OCI-LY7 (cell line): ENCODE measurements at regions not wholly inside any gene's neighbourhood (a gene's known extent, or its start where the extent isn't known, plus 50 kb on each side); places are given as distances from the start of the nearest gene placed in this dataset.

Source experiments
- BruUV-seq: library from RNA; stranded (reverse); fragments of 400-500 nt; replicated peaks from 2 replicates; lab custom pipeline; 2021; lab: Mats Ljungman, UMichigan
- CTCF ChIA-PET: fragments of 300-600 bp; sonication (Branson Sonifier 250); formaldehyde crosslinking; loops from one replicate; lab custom pipeline; 2022; ENCODE audit warnings: antibody characterized with exemption; ENCODE audit not compliant: unreplicated experiment; lab: Charles Lee
- POLR2A ChIA-PET: fragments of 300-600 bp; sonication (Branson Sonifier 250); formaldehyde crosslinking; loops from one replicate; lab custom pipeline; 2022; ENCODE audit warnings: antibody characterized with exemption; lab: Charles Lee
- DNase-seq: peaks from one replicate; pipeline ENCODE4 v3.0.0-alpha.2; 2015; ENCODE audit warnings: low spot score
- H2AFZ ChIP-seq: fragments of 200-600 bp; sonication (generic), shearing (Covaris generic); 2 replicates; pipeline ENCODE4 v1.6.1; 2014; ENCODE audit warnings: mild to moderate bottlenecking, antibody characterized with exemption, low read length, moderate library complexity
- H3K27ac ChIP-seq: fragments of 200-600 bp; sonication (generic); 2 replicates; pipeline ENCODE4 v1.5.1; 2014; ENCODE audit warnings: mixed run types, low read depth, mild to moderate bottlenecking, moderate library complexity, low read length, inconsistent platforms; ENCODE audit not compliant: poor library complexity, severe bottlenecking
- H3K36me3 ChIP-seq: fragments of 200-600 bp; sonication (generic); 2 replicates; pipeline ENCODE4 v1.6.1; 2014; ENCODE audit warnings: mild to moderate bottlenecking, antibody characterized with exemption, low read length, moderate library complexity, mixed read lengths; ENCODE audit not compliant: insufficient read depth
- H3K4me1 ChIP-seq: fragments of 200-600 bp; sonication (generic); 2 replicates; pipeline ENCODE4 v1.5.1; 2014; ENCODE audit warnings: mild to moderate bottlenecking, low read length; ENCODE audit not compliant: insufficient read depth, poor library complexity, severe bottlenecking
- H3K4me2 ChIP-seq: fragments of 200-600 bp; sonication (generic); 2 replicates; pipeline ENCODE4 v1.6.1; 2014; ENCODE audit warnings: mild to moderate bottlenecking, low read length
- H3K4me3 ChIP-seq: fragments of 200-600 bp; sonication (generic); 2 replicates; pipeline ENCODE4 v1.5.1; 2014; ENCODE audit warnings: mild to moderate bottlenecking, low read depth, low read length; ENCODE audit not compliant: poor library complexity, severe bottlenecking
- H3K79me2 ChIP-seq: fragments of 200-600 bp; sonication (generic); 2 replicates; pipeline ENCODE4 v1.6.1; 2016; ENCODE audit warnings: low read depth, mild to moderate bottlenecking, low read length, moderate library complexity, mixed read lengths; ENCODE audit not compliant: insufficient read depth
- H3K9me2 ChIP-seq: fragments of 200-600 bp; sonication (generic); 2 replicates; pipeline ENCODE4 v1.6.1; 2016; ENCODE audit warnings: mild to moderate bottlenecking, low read length, mixed read lengths; ENCODE audit not compliant: insufficient read depth
- H3K9me3 ChIP-seq: fragments of 200-600 bp; sonication (generic); 2 replicates; pipeline ENCODE4 v1.6.1; 2014; ENCODE audit warnings: mild to moderate bottlenecking, mixed run types, low read length, mixed read lengths
- H4K20me1 ChIP-seq: fragments of 200-600 bp; sonication (generic); 2 replicates; pipeline ENCODE4 v1.6.1; 2014; ENCODE audit warnings: mild to moderate bottlenecking, antibody characterized with exemption, low read length, moderate library complexity, mixed read lengths; ENCODE audit not compliant: insufficient read depth
- EZH2phosphoT487 ChIP-seq: fragments of 200-600 bp; sonication (generic); IDR thresholded peaks from 2 replicates; pipeline ENCODE4 v1.6.1; 2018; ENCODE audit warnings: low read depth, borderline replicate concordance, mild to moderate bottlenecking, mixed run types, antibody characterized with exemption, low read length, moderate library complexity, mixed read lengths
- intact Hi-C: fragments of 100-400 bp; cut with micrococcal nuclease; formaldehyde crosslinking; loops from one replicate; pipeline ENCODE4 v1.10.0; 2022; ENCODE audit not compliant: unreplicated experiment
- TF ChIP-seq, protein P1 (sequence below): fragments of 200-600 bp; sonication (generic); conservative IDR thresholded peaks from 2 replicates; pipeline ENCODE4 v1.5.1; 2014; ENCODE audit warnings: mild to moderate bottlenecking, antibody characterized with exemption, low read length, moderate library complexity, mixed read lengths

DNA sequence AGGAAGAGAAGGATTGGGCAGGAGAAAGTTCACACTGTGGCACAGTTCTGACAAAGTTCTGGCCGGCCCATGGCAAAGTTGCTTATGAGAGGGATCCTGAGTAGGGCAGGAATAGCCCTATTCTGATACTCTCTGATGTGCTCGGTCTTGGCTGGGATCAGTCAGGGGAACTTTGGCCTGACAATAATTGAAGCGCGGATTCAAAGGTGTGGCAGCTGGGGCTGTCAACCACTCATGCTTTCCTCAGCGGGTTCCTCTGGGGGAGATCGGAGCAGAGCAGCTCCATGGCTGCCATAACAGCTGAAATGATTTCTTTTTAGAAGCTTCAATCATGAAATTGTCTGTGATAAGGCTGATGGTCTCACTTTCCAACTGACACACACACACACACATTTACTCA is 714.1 kb downstream of the DHX35 start:
- no peak for DNase-seq
- intact Hi-C loops, result no loop called here
- H4K20me1 ChIP-seq, result no peaks in the 10 kb centered on the region
- no peak overlapping the region for H3K4me3 ChIP-seq
- H3K4me2 ChIP-seq, result no peak overlapping the region
- no peak overlapping the region for H3K27ac ChIP-seq
- H3K4me1 ChIP-seq, result no peaks in the 10 kb centered on the region
- H3K9me3 ChIP-seq, result no peaks in the 10 kb centered on the region
- H3K9me2 ChIP-seq, result no peaks in the 10 kb centered on the region
- H2AFZ ChIP-seq, result no peak overlapping the region
- ChIA-PET CTCF (no interaction called here), POLR2A (no interaction called here)
- H3K79me2 ChIP-seq, result no peaks in the 10 kb centered on the region
- no peaks in the 10 kb centered on the region for H3K36me3 ChIP-seq
- BruUV-seq, result no TSS peak
- TF ChIP-seq EZH2phosphoT487, result no peak
- TF ChIP-seq, protein P1, sequence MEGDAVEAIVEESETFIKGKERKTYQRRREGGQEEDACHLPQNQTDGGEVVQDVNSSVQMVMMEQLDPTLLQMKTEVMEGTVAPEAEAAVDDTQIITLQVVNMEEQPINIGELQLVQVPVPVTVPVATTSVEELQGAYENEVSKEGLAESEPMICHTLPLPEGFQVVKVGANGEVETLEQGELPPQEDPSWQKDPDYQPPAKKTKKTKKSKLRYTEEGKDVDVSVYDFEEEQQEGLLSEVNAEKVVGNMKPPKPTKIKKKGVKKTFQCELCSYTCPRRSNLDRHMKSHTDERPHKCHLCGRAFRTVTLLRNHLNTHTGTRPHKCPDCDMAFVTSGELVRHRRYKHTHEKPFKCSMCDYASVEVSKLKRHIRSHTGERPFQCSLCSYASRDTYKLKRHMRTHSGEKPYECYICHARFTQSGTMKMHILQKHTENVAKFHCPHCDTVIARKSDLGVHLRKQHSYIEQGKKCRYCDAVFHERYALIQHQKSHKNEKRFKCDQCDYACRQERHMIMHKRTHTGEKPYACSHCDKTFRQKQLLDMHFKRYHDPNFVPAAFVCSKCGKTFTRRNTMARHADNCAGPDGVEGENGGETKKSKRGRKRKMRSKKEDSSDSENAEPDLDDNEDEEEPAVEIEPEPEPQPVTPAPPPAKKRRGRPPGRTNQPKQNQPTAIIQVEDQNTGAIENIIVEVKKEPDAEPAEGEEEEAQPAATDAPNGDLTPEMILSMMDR, result no peak

DNA sequence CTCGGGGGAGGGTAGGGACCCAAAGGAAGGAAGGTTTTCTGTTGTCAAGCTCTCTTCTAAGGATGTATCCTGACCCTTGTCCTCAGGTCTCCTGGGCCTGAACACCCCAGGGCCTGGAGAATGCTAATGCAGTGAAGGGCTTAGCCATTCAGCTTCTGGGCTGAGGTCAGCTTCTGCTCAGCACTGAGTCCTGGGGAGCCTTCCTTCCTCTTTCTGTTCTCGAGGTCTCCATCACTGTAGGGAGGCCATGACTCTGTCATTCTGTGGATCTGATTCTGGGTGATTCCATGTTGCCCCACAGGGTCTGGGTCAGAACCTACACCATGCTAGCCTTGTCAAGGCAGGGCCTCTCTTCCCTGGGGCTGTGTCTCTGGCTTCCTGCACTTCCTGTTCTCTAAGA is 712.7 kb downstream of the DHX35 start:
- no peak for TF ChIP-seq EZH2phosphoT487
- TF ChIP-seq, protein P1, result no peak

DNA sequence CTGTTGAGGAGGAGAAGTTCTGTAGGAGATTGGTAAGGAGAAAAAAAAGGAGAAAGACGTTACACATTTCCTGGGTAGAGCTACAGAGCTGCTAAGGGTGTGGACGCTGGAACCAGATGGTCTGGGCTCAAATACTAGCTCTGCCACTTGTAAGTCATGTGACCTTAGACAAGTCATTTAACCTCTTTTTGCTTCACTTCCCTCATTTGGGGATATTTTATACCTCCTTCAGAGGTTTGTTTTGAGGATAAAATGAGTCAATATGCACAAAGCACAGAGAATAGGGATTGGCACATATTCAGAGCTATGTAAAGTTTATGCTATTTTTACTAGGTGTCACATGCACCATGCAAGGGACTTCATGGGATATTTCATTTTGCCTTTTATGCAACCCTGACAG is 708.8 kb downstream of the DHX35 start:
- H3K4me1 ChIP-seq, result no peaks in the 10 kb centered on the region
- H3K4me2 ChIP-seq, result no peak overlapping the region
- H3K27ac ChIP-seq, result no peak overlapping the region
- BruUV-seq, result no TSS peak
- intact Hi-C loops, result no loop called here
- no peaks in the 10 kb centered on the region for H3K36me3 ChIP-seq
- H3K9me2 ChIP-seq, result no peaks in the 10 kb centered on the region
- ChIA-PET CTCF (no interaction called here), POLR2A (no interaction called here)
- no peak overlapping the region for H2AFZ ChIP-seq
- no peaks in the 10 kb centered on the region for H3K79me2 ChIP-seq
- no peak overlapping the region for H3K4me3 ChIP-seq
- H3K9me3 ChIP-seq, result no peaks in the 10 kb centered on the region
- no peaks in the 10 kb centered on the region for H4K20me1 ChIP-seq
- no peak for DNase-seq
- TF ChIP-seq EZH2phosphoT487, result no peak
- TF ChIP-seq, protein P1, result no peak

More for the DNA sequence above, 712.7 kb downstream of the DHX35 start:
- POLR2A ChIA-PET, result no interaction called here
- H3K27ac ChIP-seq, result no peak overlapping the region
- no peaks in the 10 kb centered on the region for H3K9me2 ChIP-seq
- CTCF ChIA-PET, result no interaction called here
- no peaks in the 10 kb centered on the region for H3K79me2 ChIP-seq
- H3K9me3 ChIP-seq, result no peaks in the 10 kb centered on the region
- no peaks in the 10 kb centered on the region for H3K4me1 ChIP-seq
- no peak overlapping the region for H3K4me3 ChIP-seq
- no peaks in the 10 kb centered on the region for H4K20me1 ChIP-seq
- no peaks in the 10 kb centered on the region for H3K36me3 ChIP-seq
- no TSS peak for BruUV-seq
- no peak for DNase-seq
- H2AFZ ChIP-seq, result no peak overlapping the region
- no peak overlapping the region for H3K4me2 ChIP-seq
- intact Hi-C loops, result no loop called here
